Right renal cortex interstitium (tissue), 3 donors: ENCODE measurements at regions not wholly inside any gene's neighbourhood (a gene's known extent, or its start where the extent isn't known, plus 50 kb on each side); places are given as distances from the start of the nearest gene placed in this dataset.
"Not testable (repeated sequence)": the region's sequence is repeated elsewhere in the genome, so short reads cannot be mapped to it uniquely, and the experiment has no call there.

Source experiments
- DNase-seq, 3 donors: peaks; one replicate each; pipeline ENCODE4 v3.0.0-alpha.2; 2013; ENCODE audit warnings: low read depth in 3 of 3, low spot score in 2 of 3

GRCh38 chr9:31028137-31028536 lies 1356.3 kb upstream of the ACO1 start:
- DNase-seq: no peak

GRCh38 chr9:31030741-31031202 lies 1353.7 kb upstream of the ACO1 start:
- no peak for DNase-seq

GRCh38 chr9:31032206-31032605 lies 1352.2 kb upstream of the ACO1 start:
- DNase-seq: no peak

- no peak for DNase-seq
Measured at GRCh38 chr9:31034311-31034710, 1350.1 kb upstream of the ACO1 start.

- DNase-seq: no peak
Measured at GRCh38 chr9:31040564-31040963, 1343.9 kb upstream of the ACO1 start.

- no peak for DNase-seq
Measured at GRCh38 chr9:31045810-31046209, 1338.6 kb upstream of the ACO1 start.

- DNase-seq: not testable (repeated sequence)
Measured at GRCh38 chr9:31061592-31061991, 1322.9 kb upstream of the ACO1 start.

- no peak for DNase-seq
Measured at GRCh38 chr9:31065691-31066090, 1318.8 kb upstream of the ACO1 start.

- no peak for DNase-seq
Measured at GRCh38 chr9:31067418-31067817, 1317.0 kb upstream of the ACO1 start.

- no peak for DNase-seq
Measured at GRCh38 chr9:31071606-31072286, 1312.7 kb upstream of the ACO1 start.

- DNase-seq: no peak
Measured at GRCh38 chr9:31078175-31078574, 1306.3 kb upstream of the ACO1 start.

- no peak for DNase-seq
Measured at GRCh38 chr9:31084350-31084749, 1300.1 kb upstream of the ACO1 start.

- no peak for DNase-seq
Measured at GRCh38 chr9:31089549-31090221, 1294.8 kb upstream of the ACO1 start.

GRCh38 chr9:31100311-31100710 lies 1284.1 kb upstream of the ACO1 start:
- DNase-seq: no peak

GRCh38 chr9:31103836-31104235 lies 1280.6 kb upstream of the ACO1 start:
- DNase-seq: no peak

GRCh38 chr9:31104249-31104648 lies 1280.2 kb upstream of the ACO1 start:
- DNase-seq: no peak

- DNase-seq: no peak
Measured at GRCh38 chr9:31112491-31112890, 1272.0 kb upstream of the ACO1 start.

GRCh38 chr9:31114346-31114745 lies 1270.1 kb upstream of the ACO1 start:
- DNase-seq: no peak

- no peak for DNase-seq
Measured at GRCh38 chr9:31119890-31120454, 1264.5 kb upstream of the ACO1 start.

- no peak for DNase-seq
Measured at GRCh38 chr9:31124389-31124788, 1260.1 kb upstream of the ACO1 start.

- no peak for DNase-seq
Measured at GRCh38 chr9:31135567-31135966, 1248.9 kb upstream of the ACO1 start.

- no peak for DNase-seq
Measured at GRCh38 chr9:31136524-31136923, 1247.9 kb upstream of the ACO1 start.
